GM18873 (cell line): ENCODE measurements at regions not wholly inside any gene's neighbourhood (a gene's known extent, or its start where the extent isn't known, plus 50 kb on each side); places are given as distances from the start of the nearest gene placed in this dataset.

Experiments
- ATAC-seq: cut with Tn5 transposase; IDR thresholded peaks from one replicate; pipeline ENCODE4 v1.9.1; 2021; ENCODE audit warnings: mild to moderate bottlenecking, moderate library complexity, moderate number of reproducible peaks; ENCODE audit not compliant: unreplicated experiment, low FRiP score

DNA sequence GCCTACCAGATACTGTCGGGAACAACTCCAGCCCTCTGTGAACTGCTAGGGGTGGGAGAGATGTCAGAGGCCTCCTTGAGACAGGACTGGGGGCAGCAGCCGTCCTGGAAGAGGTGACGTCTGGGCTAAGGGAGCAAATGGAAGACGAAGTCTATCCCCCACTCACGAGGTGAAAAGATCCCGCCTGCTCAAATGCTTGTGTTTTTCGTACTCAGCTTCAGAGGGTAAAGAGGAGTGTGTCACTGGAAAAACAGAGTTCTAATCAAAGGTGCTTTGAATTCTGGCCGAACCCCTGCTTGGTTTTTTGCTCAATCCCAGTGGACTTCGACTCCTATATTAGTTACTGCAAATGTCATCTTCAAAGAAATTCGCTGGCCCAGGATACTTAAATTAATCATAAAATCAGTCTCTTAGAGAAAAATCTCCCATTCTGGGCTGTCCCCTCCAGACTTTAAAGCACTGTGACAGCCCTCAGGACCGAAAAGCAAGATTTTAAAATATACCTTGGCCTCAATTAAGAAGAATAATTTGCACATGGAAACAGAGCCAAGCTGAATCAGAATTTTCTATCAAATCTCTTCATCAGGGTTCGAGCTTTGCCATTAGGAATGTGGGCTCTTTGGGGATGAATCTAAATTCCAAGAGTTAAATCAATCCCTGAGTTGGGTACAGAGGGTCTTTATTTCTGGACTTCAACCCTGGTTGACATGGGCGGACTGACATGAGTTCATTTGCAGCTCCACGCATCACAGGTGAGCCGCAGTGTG lies 61.8 kb upstream of the AFDN start:
- ATAC-seq: no peak

GRCh38 chr6:167766986-167767714 lies 59.6 kb upstream of the AFDN start:
- no peak for ATAC-seq

DNA sequence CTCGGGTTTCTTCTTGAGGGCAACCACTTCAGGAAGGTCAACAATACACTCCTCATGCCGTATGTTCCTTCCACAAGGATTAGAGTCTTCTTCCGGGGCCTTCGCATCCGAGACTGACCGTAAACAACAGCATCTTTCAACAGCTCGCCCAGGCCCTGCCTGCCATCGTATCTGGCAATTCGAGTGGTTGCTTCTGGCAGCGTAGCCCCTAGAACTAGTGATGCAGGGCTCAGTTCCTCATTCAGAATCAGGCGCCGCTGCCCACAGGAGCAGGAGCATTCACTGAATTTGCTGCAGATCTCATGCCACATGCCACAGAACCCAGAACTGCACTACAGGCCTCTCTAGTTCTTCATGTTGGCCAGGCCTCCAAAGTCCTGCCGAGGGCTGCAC lies 59.0 kb upstream of the AFDN start:
- ATAC-seq: no peak

- no peak for ATAC-seq
Measured at GRCh38 chr6:167768471-167769215, 58.1 kb upstream of the AFDN start.

GRCh38 chr6:167769408-167770190 lies 57.1 kb upstream of the AFDN start:
- ATAC-seq: no peak

- no peak for ATAC-seq
Measured at GRCh38 chr6:167770291-167770955, 56.3 kb upstream of the AFDN start.

DNA sequence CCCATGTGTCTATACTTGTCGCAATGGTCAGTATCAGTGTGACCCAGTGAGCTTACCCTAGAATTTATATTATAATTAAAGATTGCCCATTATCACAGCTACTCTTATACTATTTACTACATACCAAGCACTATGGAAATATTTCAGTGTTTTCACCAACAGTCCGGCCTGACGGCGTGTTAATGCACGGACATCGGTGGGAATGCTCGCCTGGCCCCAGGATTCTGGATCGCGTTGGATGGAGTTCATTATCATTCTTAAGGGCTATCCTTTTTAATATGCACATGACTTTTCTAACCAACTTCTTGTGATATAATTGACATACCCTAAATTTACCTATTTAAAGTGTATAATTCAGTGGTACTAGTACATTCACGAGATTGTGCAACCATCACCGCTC lies 51.8 kb upstream of the AFDN start:
- no peak for ATAC-seq

DNA sequence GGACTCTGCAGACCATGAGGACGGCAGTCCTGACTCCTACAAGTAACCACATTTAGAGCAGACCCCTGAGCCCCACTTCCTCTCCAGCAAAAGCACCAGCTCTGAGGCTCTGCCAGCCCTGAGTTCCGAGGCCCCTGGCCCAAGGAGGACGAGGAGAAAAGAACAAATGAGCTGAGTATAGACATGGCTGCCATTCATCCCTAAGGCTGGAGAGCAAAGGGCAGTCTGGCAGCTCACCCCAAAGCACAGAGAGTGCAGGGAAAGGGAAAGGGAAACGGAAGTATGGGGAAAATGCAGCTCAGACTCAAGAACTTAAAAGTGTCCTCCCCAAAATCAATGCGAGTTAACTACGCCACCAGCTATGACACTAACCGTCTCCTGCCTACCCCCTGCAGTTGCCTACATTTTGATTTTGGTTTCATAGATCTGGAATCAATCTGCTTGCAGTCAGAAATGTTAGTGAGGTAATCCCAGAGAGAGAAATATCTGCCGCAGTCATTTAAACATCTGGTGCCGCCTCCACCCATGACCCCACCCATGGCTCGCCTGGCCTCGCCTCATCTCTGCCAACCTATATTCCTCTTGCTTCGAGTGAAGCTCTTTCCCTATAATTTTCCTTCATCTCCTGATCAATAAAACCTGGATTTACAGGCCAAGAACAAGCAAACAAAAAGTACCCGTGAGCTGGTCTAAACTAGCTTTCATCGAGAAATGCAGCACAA lies 49.6 kb upstream of the AFDN start:
- no peak for ATAC-seq
